HG02763 (cell line): ENCODE measurements at regions not wholly inside any gene's neighbourhood (a gene's known extent, or its start where the extent isn't known, plus 50 kb on each side); places are given as distances from the start of the nearest gene placed in this dataset.

Experiments
- ATAC-seq: cut with Tn5 transposase; IDR thresholded peaks from one replicate; pipeline ENCODE4 v1.9.1; 2021; ENCODE audit warnings: mild to moderate bottlenecking, moderate library complexity; ENCODE audit not compliant: unreplicated experiment

DNA sequence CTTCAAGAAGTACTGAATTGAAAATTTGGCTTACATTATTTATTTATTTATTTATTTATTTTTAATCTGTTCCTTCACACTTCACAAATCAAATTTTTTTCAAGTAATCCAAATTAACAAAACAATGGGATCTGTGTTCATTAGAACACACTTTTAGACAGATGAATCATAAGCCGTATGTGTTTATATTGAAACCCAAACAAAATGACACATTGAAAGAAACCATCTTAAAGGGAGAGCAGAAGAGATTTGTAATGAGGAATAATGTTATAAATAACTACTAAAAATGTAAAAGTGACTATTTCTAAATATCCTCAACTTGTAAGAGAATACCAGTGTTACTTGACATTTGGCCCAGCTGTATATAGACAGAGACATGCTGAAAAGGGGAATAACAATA is 991.0 kb upstream of the CHAC2 start:
- ATAC-seq = no peak

DNA sequence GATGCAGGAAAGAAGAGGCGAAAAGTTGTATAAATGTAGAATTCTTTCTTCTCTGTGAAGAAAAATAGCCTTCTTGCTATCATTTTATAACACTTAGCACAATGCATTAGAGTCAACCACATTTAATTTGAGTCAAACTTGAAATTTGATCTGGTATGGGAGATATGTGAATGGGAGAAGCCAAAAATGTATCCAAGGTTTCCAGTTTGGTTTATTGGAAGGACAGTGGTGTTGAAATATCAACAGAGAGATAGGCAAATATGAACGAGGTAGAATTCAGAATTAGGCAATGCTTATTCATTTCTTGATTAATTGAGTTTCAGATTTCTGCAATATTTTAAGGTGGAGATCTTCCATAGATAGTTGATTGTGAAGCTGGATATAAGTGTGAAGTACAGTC is 991.9 kb upstream of the CHAC2 start:
- no peak for ATAC-seq

DNA sequence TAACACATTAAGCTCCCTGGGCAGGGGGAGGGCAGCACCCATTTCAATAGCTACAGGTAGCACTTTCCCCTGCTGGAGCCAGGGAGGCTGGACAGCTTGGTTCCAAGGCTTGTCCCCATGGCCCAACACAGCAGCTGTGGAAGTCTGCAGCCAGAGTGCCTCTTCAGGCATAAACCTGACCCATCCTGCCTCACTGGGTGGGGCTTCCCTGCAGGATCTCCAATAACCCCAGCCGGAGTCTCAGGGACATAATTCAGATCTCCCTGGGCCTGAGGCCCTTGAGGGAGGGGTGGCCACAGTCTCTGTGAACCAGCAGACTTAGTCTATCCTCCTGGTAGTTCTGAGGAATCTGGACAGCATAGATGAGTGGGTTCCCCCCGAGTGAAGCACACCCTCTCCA is 1001.9 kb upstream of the CHAC2 start:
- ATAC-seq = no peak

DNA sequence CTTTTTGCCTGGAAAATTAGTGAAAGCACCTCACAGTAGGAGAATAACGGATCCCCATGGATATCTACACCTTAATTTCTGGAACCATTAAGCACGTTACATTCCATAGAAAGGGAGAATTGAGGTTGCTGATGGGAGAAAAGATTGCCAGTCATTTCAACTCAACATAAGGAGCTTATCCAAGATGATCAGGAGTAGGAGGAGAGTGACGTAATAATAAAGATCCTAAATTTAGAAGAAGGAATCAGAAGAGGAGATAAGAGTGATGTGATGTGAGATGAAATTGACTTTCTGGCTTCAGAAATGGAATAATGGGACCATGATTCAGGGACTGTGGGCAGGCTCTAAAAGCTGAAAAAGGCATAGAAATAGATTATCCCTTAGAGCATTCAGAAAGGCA is 1017.8 kb upstream of the CHAC2 start:
- ATAC-seq = no peak

DNA sequence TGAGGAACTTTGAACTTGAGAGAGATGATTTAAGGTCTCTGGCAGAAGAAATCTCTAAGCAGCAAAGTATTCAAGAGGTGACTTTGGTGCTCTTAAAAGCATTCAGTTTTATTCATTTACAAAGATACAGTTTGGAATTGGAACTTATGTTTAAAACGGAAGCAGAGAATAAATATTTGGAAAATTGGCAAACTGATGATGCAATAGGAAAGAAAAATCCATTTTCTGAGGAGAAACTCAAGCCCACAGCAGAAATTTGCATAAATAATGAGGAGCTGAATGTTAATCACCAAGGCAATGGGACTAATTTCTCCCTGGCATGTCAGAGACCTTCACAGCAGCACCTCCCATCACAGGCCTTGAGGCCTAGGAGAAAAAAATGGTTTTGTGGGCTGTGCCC is 1022.5 kb upstream of the CHAC2 start:
- no peak for ATAC-seq

DNA sequence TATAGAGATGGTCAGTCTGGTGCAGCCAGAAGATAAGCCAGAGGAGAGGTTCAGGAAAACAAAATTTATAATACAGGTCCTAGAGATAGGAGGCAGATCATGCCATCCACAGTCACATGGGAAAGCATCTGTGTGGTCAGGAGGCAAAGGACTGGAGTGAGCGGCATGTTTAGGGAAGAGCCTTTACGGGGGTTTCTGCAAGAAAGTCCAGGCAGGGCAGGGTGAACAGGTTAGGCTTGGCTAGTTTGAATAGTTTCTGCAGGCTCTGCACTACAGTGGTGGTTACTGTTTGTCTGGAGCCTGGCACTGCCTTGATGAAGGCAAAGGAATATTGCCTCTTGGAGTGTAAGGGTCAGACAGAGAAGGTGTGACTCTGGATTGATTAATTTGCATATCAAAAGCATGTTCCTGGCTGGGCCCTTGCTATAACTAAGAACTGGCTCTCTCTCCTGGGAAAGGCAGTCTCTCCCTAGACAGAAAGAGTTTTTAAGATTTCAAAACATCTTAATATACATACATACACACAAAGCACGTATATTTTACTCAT is 1034.7 kb upstream of the CHAC2 start:
- no peak for ATAC-seq

DNA sequence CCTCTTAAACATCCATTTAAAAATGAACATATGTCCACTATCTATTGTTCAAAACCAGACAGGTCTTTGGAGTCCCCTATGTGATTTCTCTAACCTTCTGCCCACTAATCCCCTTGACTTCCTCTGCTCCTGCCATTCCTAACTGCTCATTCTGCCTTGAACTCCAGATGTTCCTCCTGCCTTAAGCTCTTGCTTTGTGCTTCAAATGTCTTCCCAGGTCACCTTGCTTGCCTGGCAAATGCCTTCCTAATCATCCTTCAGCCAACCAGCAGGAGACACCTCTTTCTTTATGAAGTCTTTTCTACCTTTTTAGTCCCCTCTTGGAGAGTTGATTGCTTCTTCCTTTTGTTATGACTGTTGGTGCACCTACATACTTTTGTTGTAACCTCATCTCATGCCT is 1043.0 kb upstream of the CHAC2 start:
- ATAC-seq = no peak

DNA sequence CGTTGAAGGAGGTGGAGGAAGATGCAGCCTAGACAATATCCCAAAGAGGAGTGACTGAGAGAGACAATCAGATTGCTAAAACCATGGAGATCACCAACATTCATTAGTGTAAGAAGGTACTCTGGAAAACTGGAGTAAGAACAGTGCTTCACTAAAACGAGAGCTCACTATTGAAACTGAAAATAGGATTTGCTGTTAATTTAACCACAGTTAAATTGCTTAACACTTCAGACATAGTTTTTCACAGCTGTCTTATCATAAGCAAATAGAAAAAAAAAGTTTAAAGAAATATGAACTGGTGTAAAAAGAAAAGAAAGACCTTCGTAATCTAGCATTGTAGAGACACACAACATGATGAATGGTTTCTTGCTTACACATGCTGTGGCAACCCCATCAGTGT is 1049.8 kb upstream of the CHAC2 start:
- ATAC-seq = no peak

DNA sequence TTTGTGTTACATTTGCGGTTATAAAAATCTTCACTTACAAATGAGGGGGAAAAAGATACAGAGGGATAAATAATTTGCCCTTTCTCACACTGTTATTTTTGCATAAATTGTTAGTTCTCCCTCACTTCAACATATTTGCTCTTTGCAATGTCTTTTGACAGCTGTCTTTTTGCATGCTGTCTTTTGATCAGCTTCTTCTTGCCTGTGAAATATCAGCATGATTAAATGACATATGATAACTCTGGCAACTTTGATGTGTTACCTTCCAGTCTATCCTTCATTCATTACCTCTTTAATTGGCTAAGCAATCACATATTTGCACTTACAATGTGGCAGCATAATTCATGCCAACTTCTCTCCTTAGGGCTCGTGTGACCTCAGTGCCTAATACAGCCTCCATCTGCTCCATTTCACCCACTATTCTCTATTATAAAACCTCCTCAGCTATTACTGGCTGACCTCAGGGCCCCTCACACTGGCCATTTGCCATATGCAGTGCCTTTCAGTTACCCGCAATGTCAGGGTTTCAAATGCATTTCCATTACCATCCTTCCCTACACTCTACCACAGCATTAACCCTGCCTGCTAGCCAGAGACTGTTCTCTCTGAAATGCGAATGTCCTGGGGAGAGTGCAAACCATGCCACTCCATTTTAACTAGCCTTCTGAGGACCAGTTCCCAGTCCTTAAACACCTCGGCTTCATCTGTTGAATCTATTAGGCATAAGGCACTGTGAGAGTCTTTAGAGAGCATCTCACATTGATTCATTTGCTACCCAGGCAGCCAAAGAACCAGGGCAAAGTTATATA is 1056.6 kb upstream of the CHAC2 start:
- no peak for ATAC-seq

DNA sequence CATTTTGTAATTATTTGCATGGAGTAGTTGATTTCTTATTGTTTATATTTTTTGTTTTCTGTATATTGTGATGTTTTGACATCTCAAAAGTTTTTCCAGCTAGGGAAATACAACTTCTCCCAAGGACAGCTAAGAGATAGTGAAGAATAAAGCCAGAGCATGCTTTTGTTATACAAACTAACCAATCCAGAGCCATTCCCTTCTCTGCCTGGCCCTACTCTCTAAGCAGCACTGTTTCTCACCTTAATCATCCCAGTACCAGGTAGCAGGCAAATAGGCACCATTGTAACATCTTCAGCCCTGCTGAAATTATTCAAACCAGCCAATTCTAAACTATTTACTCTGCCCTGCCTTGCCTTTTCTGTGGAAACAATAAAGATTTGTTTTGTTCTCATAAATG is 1063.4 kb upstream of the CHAC2 start:
- ATAC-seq = no peak

DNA sequence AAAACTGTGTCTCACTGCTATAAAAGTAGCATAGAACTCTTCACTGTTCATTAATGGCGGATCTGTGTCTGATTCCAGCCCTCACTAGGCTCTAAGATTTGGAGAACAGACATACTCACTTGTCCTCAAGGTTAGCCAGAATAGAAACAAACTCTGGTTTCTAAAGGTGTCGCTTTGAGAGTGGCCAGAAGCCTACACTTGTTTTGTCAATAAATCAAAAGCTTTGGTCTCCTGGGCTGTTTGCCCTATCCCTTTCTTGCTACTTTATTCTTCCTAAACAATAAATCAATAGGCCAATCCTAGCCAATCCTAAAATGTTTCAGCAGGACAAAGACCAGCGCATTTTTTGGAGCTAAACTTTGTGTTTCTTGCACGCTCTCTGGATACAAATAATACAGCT is 1064.6 kb upstream of the CHAC2 start:
- no peak for ATAC-seq

DNA sequence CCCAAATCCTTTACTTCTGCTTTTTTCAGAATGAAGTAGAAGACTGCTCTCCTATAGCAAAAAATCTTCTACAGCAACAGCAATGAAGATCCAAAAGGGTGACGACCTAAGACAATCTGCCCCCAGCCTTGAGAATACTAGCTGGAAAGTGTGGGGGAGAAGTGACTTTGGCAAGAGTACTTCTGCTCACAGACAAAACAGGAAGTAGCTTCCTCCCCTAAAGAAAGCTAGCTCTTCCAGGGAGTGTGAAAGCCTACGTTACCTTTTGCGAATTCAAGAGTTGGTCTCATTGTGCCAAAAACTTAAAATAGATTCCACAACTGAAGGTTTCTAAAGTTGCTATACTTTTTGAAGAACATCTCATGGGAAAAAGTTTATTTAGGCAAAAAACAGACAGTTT is 1069.2 kb upstream of the CHAC2 start:
- no peak for ATAC-seq

DNA sequence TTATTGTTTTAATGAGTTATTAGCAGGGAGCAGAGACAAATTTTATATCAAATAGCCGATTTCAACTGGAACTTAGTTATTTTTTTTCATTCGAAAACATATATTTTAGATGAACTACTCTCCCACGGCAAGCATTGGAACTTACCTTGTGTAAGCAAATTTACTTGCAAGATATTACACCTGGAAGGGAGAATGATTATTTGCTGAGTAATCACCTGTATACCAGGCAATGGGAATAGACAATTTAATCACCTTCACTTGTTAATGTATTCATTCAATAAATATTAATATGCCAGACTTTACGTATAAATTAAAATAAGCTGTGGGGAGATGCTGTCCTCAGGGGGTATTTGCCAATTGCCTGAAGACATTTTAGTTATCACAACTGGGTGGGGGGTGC is 1069.9 kb upstream of the CHAC2 start:
- ATAC-seq = no peak

DNA sequence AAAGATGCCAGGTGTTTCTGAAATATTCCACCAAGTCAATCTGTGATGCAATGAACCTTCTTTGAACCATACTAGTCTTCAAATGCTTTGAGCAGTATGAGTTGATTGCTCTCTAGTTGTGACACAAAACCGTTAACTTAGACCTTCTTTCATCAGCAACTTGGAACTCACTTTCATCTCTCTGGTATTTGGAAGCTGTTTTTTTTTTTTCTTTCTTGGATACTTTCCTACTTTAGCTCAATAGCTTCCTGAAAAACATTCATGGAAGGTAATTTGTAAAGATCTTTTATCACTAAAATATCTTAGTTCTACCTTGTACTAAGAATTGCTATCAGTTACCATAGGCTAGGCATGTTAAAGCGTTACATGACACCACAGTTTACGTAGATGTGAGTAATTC is 1071.9 kb upstream of the CHAC2 start:
- no peak for ATAC-seq

DNA sequence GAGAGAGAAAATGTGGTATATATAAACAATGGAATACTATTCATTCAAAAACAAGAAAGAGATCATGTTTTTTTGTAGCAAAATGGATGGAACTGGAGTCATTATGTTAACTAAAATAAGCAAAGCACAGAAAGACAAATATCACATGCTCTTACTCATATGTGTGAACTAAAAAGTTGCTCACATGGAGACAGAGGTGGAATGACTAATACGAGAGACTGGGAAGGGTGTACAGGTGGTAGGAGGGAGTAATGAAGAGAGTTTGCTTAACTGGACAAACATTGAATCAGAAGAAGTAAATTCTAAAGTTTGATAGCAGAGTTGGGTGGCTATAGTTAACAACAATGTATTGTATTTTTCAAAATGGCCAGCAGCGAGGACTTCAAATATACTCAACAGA is 1080.7 kb upstream of the CHAC2 start:
- no peak for ATAC-seq

DNA sequence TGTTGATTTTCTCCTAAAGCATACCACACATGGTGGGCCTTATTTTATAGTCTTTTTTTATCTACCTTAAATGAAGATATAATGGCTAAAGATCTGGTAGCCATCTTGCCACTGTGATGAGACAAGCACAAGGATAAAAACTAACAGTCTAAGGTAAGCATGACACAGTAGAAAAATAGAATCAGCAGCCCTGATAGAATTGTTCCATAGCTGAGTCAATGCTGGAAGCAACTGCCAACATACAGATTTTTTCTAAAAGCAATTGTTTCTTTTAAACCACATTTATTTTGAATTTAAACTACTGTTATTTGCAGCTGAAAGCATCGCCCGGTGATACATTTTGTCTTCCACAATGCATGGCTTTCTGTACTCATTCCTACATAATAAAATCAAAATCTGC is 1091.5 kb upstream of the CHAC2 start:
- ATAC-seq = no peak

DNA sequence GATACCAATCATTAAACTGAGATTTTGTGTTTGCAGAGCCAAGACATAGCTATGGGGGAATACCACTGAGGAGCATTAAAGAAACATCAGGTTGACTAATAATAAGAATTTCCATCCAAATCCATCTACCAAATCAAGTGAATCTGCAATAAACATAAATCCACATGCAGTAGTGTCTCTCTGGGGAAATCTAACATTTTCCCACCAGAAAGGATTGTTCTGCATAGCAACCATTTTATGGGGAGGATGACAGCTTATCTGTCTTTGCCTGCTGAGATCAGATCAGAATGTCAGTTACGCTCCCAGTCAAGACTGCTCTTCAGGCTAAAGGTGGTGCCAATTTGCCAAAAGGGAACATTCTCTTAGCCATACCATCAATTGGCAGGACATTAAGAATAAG is 1098.9 kb upstream of the CHAC2 start:
- no peak for ATAC-seq

DNA sequence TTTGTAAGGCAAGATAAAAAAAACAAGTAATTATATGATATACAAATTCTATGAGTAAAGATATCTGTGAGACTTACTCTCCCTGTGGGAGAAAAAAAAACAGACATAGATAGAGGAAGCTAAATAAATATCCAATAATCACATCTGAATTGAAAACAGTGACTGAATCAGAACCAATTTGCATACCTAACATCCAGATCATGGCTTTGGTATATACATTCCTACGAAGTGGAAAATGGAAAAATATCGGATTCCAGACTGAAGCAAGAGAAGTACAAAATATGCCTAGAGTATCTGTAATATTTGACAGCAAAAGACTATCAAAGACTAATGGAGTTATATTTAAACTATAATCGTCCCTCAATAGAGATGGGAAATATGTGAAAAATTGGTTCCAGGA is 1108.1 kb upstream of the CHAC2 start:
- no peak for ATAC-seq

DNA sequence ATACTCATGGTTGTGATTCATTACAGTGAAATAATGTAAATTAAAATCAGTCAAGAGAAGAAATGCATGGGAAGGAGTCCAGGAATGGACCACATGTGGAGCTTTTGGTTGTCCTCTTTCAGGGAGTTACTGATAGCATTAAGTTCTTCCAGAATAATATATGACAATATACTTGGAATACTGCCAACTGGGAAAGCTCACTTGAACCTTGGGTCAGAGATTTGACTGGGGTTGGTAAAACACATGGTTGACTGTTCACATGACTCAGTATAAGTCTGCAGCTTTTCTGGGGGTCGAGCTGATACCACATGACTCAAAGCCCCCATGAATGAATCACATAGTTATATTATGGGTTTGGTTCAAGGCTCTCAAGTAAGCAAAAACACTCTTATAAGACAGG is 1109.0 kb upstream of the CHAC2 start:
- no peak for ATAC-seq

DNA sequence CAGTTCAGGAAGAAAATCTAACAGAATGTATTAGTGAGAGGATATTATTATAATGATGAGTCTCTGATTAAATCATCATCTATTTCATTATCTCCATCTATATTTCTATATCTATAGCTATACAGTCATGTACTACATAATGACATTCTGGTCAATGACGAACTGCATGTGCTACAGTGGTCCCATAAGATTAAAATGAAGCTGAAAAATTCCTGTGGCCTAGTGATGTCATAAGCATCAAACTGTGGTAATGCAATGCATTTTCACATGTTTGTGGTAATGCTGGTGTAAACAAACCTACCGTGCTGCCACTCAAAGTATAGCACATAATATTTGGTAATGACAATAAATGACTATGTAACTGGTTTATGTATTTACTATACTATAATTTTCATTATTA is 1127.9 kb upstream of the CHAC2 start:
- ATAC-seq = no peak

DNA sequence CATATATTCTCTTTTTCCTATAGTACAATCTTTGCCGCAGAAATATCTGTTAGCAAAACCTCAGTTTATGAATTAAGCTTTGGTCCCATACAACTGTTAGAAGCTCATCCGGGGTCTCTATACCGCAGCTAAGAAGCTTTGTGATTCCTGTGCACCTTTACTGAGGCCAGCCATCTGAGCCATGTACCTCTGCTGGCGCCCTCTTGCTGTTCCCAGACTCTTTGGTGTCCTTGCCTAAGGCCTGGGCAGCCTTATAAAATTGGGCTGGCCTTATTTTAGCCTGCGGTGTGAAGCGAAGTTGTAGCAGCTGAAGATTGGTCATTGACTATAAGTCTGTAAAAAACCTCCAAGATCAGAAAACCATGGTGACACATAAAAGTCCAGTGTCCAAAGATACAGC is 1135.1 kb upstream of the CHAC2 start:
- ATAC-seq = no peak

DNA sequence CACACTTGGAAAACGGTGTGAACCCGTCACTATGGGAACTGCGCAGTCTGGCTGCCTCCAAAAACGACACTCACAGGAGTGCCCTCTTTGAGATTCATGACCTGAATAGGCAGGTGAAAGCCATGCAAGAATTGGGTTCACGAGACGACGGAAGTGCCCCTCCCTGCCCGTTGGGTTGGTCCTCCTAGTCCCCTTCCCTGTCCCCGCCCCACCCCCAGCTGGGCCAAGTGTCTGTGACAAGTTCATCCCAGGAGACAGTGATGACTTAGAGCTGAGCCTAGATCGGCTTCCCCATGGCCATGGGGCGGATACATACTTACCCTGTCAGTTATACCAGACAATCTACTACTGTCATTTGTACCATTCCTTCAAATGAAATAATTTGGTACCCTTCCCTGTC is 1137.7 kb upstream of the CHAC2 start:
- ATAC-seq = no peak

DNA sequence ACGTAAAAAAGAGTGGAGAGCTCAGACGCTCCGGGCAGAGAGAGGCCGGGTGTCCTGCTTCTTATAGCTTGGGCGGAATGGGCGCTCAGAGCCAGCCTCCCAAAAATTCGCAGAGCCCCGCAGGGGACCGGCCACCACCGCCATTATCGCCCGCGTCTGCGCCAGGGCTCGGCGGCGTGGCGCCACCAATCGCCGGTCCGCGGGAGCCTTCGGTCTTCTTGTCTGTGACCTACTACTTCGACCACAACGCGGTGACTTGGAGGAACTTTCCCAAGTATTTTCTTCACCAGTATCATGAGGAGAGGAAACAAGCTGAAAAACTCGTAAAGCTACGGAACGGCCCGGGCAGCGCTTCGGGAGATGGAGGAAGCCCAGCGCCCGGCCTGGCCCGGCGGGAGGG is 1138.1 kb upstream of the CHAC2 start:
- no peak for ATAC-seq
